ENCODE measurements at regions not wholly inside any gene's neighbourhood (a gene's known extent, or its start where the extent isn't known, plus 50 kb on each side); places are given as distances from the start of the nearest gene placed in this dataset.

DNA sequence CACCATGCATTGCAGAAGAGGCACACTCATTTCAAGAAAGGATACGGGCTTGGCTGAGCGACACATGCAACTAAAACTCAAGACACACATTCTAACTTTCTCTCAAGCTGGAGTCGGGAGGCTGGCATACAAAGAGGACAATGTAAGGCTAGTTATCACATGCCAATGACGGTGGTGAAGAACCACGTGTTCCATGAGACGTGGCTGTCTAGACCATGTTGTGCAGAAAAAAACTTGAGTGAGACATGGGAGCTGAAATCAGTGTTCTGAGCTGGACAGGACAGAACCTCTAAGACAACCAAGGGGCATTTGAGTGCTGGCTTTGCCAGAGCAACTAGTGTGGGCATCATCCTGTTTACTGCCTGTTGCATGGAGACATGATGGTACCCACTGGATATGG, 193.0 kb upstream of the DPP6 start:
- Mint-ChIP-seq H3K4me3 (no peak overlapping the region), H3K4me1 (ENCODE audit: low read depth) (no peaks in the 10 kb centered on the region), H3K27me3 (ENCODE audit: insufficient read depth) (no peaks in the 10 kb centered on the region), H3K36me3 (ENCODE audit: low read depth) (0 out of 2 replicates have a peak, but pooled peaks cover 3% of the 10 kb centered on the region), H3K9me3 (peaks cover 50% of the 10 kb centered on the region), H3K27ac (no peak overlapping the region)
- DNase-seq: no peak
- TF ChIP-seq, protein P1, sequence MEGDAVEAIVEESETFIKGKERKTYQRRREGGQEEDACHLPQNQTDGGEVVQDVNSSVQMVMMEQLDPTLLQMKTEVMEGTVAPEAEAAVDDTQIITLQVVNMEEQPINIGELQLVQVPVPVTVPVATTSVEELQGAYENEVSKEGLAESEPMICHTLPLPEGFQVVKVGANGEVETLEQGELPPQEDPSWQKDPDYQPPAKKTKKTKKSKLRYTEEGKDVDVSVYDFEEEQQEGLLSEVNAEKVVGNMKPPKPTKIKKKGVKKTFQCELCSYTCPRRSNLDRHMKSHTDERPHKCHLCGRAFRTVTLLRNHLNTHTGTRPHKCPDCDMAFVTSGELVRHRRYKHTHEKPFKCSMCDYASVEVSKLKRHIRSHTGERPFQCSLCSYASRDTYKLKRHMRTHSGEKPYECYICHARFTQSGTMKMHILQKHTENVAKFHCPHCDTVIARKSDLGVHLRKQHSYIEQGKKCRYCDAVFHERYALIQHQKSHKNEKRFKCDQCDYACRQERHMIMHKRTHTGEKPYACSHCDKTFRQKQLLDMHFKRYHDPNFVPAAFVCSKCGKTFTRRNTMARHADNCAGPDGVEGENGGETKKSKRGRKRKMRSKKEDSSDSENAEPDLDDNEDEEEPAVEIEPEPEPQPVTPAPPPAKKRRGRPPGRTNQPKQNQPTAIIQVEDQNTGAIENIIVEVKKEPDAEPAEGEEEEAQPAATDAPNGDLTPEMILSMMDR (IDR thresholded peaks at IDR 0.05): no peak

DNA sequence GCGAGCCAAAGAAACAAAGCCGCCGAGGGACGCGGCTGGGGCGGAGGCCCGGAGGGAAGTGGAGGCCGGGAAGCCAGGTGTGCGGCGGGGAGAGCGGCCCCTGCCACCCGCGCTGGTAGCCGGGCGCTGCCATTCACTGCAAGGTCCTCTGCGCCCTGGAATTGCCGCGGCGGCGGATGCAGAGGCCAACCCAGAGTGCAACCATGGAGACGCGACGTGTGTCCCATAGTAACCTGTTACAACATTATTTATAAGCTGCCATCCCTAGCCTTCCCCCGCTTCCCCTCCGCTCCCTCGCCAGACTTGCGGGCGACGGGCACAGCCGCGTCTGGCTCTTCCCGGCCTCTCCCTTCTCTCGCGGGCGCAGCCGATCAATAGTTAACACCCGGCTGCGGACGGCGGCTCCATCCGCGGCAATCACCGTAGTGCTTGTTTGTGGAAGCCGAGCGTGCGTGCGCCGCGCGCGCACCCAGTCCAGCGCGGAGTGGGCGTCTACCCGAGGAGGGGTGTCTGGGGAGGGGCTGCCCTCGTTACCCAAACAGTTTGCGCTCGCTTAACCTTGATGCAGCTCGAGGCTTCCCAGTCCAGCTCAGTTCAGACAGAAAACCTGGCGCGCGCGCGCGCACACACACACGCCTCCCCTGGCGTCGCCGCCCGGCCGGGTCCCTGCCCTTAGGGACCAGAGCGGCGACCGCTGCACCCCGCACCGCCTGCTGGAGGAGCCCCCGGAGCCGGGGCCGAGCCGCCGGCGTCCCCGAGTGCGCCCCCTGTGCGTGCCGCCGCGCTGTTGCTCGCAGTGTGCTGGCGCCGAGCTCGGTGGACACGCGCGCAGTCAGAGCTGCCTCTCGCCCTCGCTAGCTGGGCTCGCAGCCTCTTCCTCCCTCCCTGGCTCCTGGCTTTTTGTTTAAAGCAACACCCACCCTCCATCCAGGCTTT, 165.4 kb upstream of the DPP6 start:
- DNase-seq: no peak
- no peak overlapping the region for H3K4me3 Mint-ChIP-seq

DNA sequence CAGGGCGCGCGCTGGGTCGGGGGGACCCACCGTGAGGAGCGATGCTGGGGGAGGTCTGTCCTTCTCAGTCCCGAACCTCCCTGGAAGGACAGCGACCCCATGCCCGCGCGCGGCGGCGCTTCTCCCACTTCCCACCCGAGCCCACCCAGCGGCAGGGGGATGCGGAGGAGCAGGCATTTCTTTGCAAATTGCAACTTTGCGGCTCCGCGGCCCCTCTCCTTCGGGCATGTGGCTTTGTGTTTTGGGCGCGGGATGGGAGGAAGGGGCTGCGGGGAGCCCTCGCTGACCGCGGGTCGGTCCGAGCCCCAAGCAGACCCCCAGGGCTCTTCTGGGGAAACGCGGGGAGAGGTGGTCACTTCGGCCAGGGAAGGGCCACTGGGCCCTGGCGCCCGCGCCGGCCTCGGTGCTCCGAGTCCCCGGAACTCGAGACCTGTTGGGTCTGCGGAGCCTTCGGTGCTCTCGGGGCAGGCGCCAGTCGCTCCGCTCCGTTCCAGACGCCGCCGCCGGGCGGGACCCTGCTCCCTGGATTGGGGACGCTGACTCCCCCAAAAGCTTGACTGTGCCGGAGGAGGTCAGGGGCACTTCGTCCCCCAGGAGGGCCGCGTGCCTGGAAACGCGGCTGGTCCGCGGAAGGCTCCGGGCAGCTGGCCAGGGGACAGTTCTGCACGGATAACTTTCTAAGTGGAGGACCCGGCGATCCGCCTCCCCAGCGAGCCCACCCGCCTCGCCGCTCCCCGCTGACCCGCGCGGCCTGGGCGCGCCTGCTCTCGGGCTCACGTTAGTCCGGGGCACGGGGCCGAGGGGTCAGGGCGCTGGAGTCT, 164.2 kb upstream of the DPP6 start:
- Mint-ChIP-seq H3K4me1 (ENCODE audit: low read depth) (no peaks in the 10 kb centered on the region), H3K9me3 (peaks cover 48% of the 10 kb centered on the region), H3K27ac (no peak overlapping the region), H3K27me3 (ENCODE audit: insufficient read depth) (peaks cover 1% of the 10 kb centered on the region; the same call in 1 of the 2 replicates), H3K36me3 (ENCODE audit: low read depth) (0 out of 2 replicates have a peak, but pooled peaks cover 4% of the 10 kb centered on the region), H3K4me3 (no peak overlapping the region)
- DNase-seq: no peak
- TF ChIP-seq, protein P1 (IDR thresholded peaks at IDR 0.05): no peak

More for the DNA sequence above, 165.4 kb upstream of the DPP6 start:
- Mint-ChIP-seq H3K27ac (no peak overlapping the region), H3K9me3 (peaks cover 46% of the 10 kb centered on the region), H3K27me3 (ENCODE audit: insufficient read depth) (peaks cover 1% of the 10 kb centered on the region; the same call in 1 of the 2 replicates), H3K36me3 (ENCODE audit: low read depth) (0 out of 2 replicates have a peak, but pooled peaks cover 4% of the 10 kb centered on the region), H3K4me1 (ENCODE audit: low read depth) (no peaks in the 10 kb centered on the region)
- TF ChIP-seq, protein P1 (IDR thresholded peaks at IDR 0.05): no peak

DNA sequence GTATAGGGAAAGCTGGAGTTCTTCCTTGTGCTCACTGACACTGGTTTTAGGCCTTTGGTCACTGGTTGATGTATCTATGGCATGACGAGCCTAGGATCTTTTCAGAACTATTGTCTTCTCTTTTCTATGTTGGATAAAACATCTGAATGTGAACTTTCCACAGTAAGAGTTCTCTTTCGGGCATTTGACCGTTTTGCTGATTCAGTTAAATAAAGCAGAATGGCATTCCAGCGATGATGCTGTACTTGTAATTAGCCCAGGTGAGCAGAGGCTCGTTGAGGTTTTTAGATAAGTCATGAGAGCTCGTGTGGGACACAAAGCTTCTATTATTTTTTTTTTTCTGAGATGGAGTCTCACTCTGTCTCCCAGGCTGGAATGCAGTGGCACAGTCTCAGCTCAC, 160.2 kb upstream of the DPP6 start:
- TF ChIP-seq, protein P1 (IDR thresholded peaks at IDR 0.05): no peak
- DNase-seq: no peak
- H3K9me3 Mint-ChIP-seq: peaks cover 59% of the 10 kb centered on the region
- no peak overlapping the region for H3K27ac Mint-ChIP-seq
- H3K27me3 Mint-ChIP-seq (ENCODE audit: insufficient read depth): no peaks in the 10 kb centered on the region
- H3K36me3 Mint-ChIP-seq (ENCODE audit: low read depth): 0 out of 2 replicates have a peak, but pooled peaks cover 4% of the 10 kb centered on the region
- no peaks in the 10 kb centered on the region for H3K4me1 Mint-ChIP-seq (ENCODE audit: low read depth)
- H3K4me3 Mint-ChIP-seq: no peak overlapping the region

DNA sequence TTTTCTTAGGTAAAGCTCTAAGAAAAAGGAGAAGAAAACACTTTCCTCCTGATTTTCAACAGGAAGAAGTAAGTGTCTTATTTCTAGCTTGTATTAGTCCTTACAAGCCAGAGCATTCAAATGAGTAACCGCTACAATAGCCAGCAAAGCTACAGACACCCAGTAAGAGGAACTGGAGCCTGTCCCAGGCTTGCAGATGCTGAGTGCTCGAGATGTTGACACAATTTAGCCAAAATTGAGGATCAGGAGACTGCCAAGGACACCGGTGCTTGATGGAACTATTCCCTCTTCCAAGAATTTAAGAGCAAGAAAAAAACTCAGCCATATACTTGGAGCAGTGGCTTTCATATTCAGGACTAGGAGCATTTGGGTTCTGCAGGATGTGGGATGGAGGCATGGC, 149.3 kb upstream of the DPP6 start:
- H3K27me3 Mint-ChIP-seq (ENCODE audit: insufficient read depth): no peaks in the 10 kb centered on the region; the same call in 1 of the 2 replicates
- H3K27ac Mint-ChIP-seq: no peak overlapping the region
- TF ChIP-seq, protein P1 (IDR thresholded peaks at IDR 0.05): no peak
- H3K9me3 Mint-ChIP-seq: peaks cover 45% of the 10 kb centered on the region
- H3K4me3 Mint-ChIP-seq: no peak overlapping the region
- H3K4me1 Mint-ChIP-seq (ENCODE audit: low read depth): no peaks in the 10 kb centered on the region
- DNase-seq: no peak
- no peaks in the 10 kb centered on the region for H3K36me3 Mint-ChIP-seq (ENCODE audit: low read depth)
